ENCODE measurements at regions not wholly inside any gene's neighbourhood (a gene's known extent, or its start where the extent isn't known, plus 50 kb on each side); places are given as distances from the start of the nearest gene placed in this dataset.

DNA sequence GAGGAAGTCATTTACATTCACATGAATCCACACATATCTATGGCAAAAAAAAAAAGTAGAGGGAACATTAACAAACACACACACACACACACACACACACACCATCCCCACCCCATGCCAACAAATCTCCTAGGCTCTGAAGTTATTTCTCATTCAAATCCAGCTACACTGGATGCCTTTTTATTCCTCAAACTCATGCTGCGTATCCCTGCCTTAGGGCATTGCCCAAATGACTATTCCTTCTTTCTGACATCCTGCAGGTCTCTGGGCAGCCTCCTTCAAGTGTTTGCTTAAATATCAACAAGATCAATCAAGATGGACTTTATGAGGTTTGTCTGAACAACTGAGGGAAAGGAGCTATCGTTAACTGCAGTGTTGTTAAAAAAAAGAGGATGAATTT lies 106.5 kb upstream of the FAM9A start:
- TF ChIP-seq EZH2 (IDR thresholded peaks at IDR 0.05; ENCODE audit: borderline replicate concordance, low read length) (no peak), CTCF (conservative IDR thresholded peaks at IDR 0.05 in 1 of 2, IDR thresholded peaks at IDR 0.05 in 1 of 2; ENCODE audit: extremely low read depth in 1 of 2, insufficient read depth in 1 of 2, low read depth in 1 of 2, low read length in 2 of 2) (no peak)
